Bronchial epithelial cell (primary cell): ENCODE measurements at regions not wholly inside any gene's neighbourhood (a gene's known extent, or its start where the extent isn't known, plus 50 kb on each side); places are given as distances from the start of the nearest gene placed in this dataset.

ENCODE experiments used
- DNase-seq: peaks from one replicate; pipeline ENCODE4 v3.0.0-alpha.2; 2010; ENCODE audit warnings: low read depth
- FAIRE-seq: peaks from 2 replicates; lab custom pipeline; 2011; peaks lifted over from hg19 to GRCh38; lab: Jason Lieb, UNC
- H3K27me3 ChIP-seq: 2 replicates; pipeline ENCODE4 v1.5.1; 2011; ENCODE audit warnings: low read length; ENCODE audit not compliant: control insufficient read depth, insufficient read depth
- H3K36me3 ChIP-seq: 2 replicates; pipeline ENCODE4 v1.5.1; 2011; ENCODE audit warnings: low read length; ENCODE audit not compliant: control insufficient read depth, insufficient read depth
- H3K4me3 ChIP-seq: 2 replicates; pipeline ENCODE4 v1.5.1; 2011; ENCODE audit warnings: mild to moderate bottlenecking, low read depth, low read length, control low read depth
- CTCF ChIP-seq: IDR thresholded peaks from 2 replicates; pipeline ENCODE4 v1.5.1; 2011; ENCODE audit warnings: mild to moderate bottlenecking, moderate library complexity, low read length, control low read depth, inconsistent platforms; ENCODE audit not compliant: insufficient read depth, severe bottlenecking

GRCh38 chr9:32716425-32716824 is 66.9 kb upstream of the TMEM215 start:
- H3K36me3 ChIP-seq, result no peaks in the 10 kb centered on the region
- FAIRE-seq (no peak), DNase-seq (no peak)
- no peaks in the 10 kb centered on the region for H3K27me3 ChIP-seq
- H3K4me3 ChIP-seq, result no peak overlapping the region
- TF ChIP-seq CTCF, result no peak

- Histone ChIP-seq H3K27me3 (no peaks in the 10 kb centered on the region), H3K36me3 (no peaks in the 10 kb centered on the region), H3K4me3 (no peak overlapping the region)
- DNase-seq, result no peak
- no peak for FAIRE-seq
- TF ChIP-seq CTCF, result no peak
Observed at GRCh38 chr9:32716955-32717543, 66.3 kb upstream of the TMEM215 start.

GRCh38 chr9:32722704-32723103 is 60.6 kb upstream of the TMEM215 start:
- Histone ChIP-seq H3K27me3 (no peaks in the 10 kb centered on the region), H3K4me3 (no peak overlapping the region), H3K36me3 (no peaks in the 10 kb centered on the region)
- no peak for TF ChIP-seq CTCF
- FAIRE-seq (no peak), DNase-seq (no peak)

GRCh38 chr9:32723789-32724325 is 59.5 kb upstream of the TMEM215 start:
- Histone ChIP-seq H3K27me3 (no peaks in the 10 kb centered on the region), H3K36me3 (no peaks in the 10 kb centered on the region), H3K4me3 (no peak overlapping the region)
- FAIRE-seq (no peak), DNase-seq (no peak)
- no peak for TF ChIP-seq CTCF

- Histone ChIP-seq H3K27me3 (no peaks in the 10 kb centered on the region), H3K4me3 (no peak overlapping the region), H3K36me3 (no peaks in the 10 kb centered on the region)
- DNase-seq, result peak; percentile 35
- FAIRE-seq, result no peak
- TF ChIP-seq CTCF, result no peak
Observed at GRCh38 chr9:32725066-32725860, 58.1 kb upstream of the TMEM215 start.
